ENCODE measurements at regions not wholly inside any gene's neighbourhood (a gene's known extent, or its start where the extent isn't known, plus 50 kb on each side); places are given as distances from the start of the nearest gene placed in this dataset.

DNA sequence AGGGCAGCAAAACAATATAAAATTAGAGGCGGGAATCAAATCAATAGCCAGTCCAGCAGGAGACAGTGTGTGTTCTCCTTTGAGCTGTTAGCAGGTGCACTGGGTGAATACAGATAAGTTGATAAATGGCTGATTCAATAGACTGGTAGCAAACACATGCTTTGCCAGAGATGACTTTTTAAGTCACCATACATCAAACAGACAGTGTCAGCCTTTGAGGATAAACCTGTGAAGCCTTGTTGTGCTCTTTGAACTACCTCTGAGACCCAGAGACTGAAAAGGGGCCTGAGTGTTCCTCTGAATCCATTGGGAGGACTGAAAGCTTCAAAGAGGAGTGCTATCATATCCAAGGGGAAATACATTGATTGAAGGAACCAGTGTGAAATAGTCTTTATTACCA lies 301.9 kb downstream of the RASEF start:
- Histone ChIP-seq H3K9ac (ENCODE audit: insufficient read depth in 1 of 2, low read depth in 2 of 2, low read length in 2 of 2) (no peak overlapping the region), H2AFZ (ENCODE audit: low read depth, low read length) (no peak overlapping the region), H3K4me3 (no peak overlapping the region), H3K79me2 (ENCODE audit: control insufficient read depth, insufficient read depth, low read length) (no peaks in the 10 kb centered on the region), H3K4me2 (ENCODE audit: insufficient read depth, low read length) (no peak overlapping the region), H4K20me1 (replicated peaks; ENCODE audit: control insufficient read depth, insufficient read depth, low read length) (no peaks in the 10 kb centered on the region), H3K4me1 (replicated peaks in 1 of 2; ENCODE audit: control insufficient read depth in 2 of 2, insufficient read depth in 2 of 2, low read length in 2 of 2) (no peaks in the 10 kb centered on the region), H3K27ac (ENCODE audit: extremely low read depth, low read depth, low read length) (no peak overlapping the region), H3K9me3 (replicated peaks; ENCODE audit: control insufficient read depth, insufficient read depth, low read depth, low read length) (no peaks in the 10 kb centered on the region), H3K36me3 (ENCODE audit: control insufficient read depth, insufficient read depth, low read length) (no peaks in the 10 kb centered on the region), H3K27me3 (ENCODE audit: control insufficient read depth in 2 of 2, insufficient read depth in 2 of 2, low read length in 2 of 2) (no peaks in the 10 kb centered on the region), H3K9me1 (ENCODE audit: control insufficient read depth, insufficient read depth, low read length) (no peaks in the 10 kb centered on the region)
- FAIRE-seq (no peak), ATAC-seq (no peak), DNase-seq (ENCODE audit: extremely low read depth in 1 of 4, low spot score in 3 of 4) (no peak)
- no TSS peak for BruUV-seq (replicated peaks)
- TF ChIP-seq, protein P1, sequence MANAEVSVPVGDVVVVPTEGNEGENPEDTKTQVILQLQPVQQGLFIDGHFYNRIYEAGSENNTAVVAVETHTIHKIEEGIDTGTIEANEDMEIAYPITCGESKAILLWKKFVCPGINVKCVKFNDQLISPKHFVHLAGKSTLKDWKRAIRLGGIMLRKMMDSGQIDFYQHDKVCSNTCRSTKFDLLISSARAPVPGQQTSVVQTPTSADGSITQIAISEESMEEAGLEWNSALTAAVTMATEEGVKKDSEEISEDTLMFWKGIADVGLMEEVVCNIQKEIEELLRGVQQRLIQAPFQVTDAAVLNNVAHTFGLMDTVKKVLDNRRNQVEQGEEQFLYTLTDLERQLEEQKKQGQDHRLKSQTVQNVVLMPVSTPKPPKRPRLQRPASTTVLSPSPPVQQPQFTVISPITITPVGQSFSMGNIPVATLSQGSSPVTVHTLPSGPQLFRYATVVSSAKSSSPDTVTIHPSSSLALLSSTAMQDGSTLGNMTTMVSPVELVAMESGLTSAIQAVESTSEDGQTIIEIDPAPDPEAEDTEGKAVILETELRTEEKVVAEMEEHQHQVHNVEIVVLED (CRISPR knock-in tag; IDR thresholded peaks at IDR 0.05), result no peak
- ChIA-PET POLR2A (no interaction called here), CTCF (ENCODE audit: low intra/inter-chr PET ratio) (no interaction called here)
- in situ Hi-C loops (cut with MboI), result no loop called here
- intact Hi-C loops (cut with micrococcal nuclease), result no loop called here
- WGBS (ENCODE audit: insufficient coverage, low coverage, missing lambda C conversion rate), result 10% methylated on average over 1 of the region's 1 CpG

DNA sequence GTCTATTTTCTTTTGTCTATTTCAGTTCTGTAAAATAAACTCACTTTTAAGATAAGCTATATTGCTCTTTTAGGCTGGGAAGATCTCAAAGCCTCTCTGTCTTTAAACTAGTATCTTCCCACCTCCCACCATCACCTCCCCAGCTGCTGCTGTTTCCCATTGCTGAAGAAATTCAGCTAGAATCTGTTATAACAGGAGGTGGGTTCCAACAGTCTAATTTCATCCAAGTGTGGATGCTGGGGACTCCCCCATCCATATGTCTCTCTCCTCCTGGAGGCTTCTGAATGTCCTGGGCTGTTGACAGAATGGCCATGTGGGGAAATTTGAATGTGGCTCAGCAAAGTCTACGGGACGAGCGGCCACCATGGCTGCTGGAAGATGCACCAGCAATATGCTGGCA lies 301.0 kb downstream of the RASEF start:
- Histone ChIP-seq H3K4me2 (ENCODE audit: insufficient read depth, low read length) (no peak overlapping the region), H3K9me3 (replicated peaks; ENCODE audit: control insufficient read depth, insufficient read depth, low read depth, low read length) (no peaks in the 10 kb centered on the region), H2AFZ (ENCODE audit: low read depth, low read length) (no peak overlapping the region), H3K9me1 (ENCODE audit: control insufficient read depth, insufficient read depth, low read length) (no peaks in the 10 kb centered on the region), H3K4me3 (no peak overlapping the region), H3K79me2 (ENCODE audit: control insufficient read depth, insufficient read depth, low read length) (no peaks in the 10 kb centered on the region), H3K36me3 (ENCODE audit: control insufficient read depth, insufficient read depth, low read length) (no peaks in the 10 kb centered on the region), H3K27me3 (ENCODE audit: control insufficient read depth in 2 of 2, insufficient read depth in 2 of 2, low read length in 2 of 2) (no peaks in the 10 kb centered on the region), H3K9ac (ENCODE audit: insufficient read depth in 1 of 2, low read depth in 2 of 2, low read length in 2 of 2) (no peak overlapping the region), H4K20me1 (replicated peaks; ENCODE audit: control insufficient read depth, insufficient read depth, low read length) (no peaks in the 10 kb centered on the region), H3K27ac (ENCODE audit: extremely low read depth, low read depth, low read length) (no peak overlapping the region), H3K4me1 (replicated peaks in 1 of 2; ENCODE audit: control insufficient read depth in 2 of 2, insufficient read depth in 2 of 2, low read length in 2 of 2) (no peaks in the 10 kb centered on the region)
- ChIA-PET POLR2A (no interaction called here), CTCF (ENCODE audit: low intra/inter-chr PET ratio) (no interaction called here)
- BruUV-seq (replicated peaks), result no TSS peak
- no peak for ATAC-seq
- intact Hi-C loops (cut with micrococcal nuclease), result no loop called here
- in situ Hi-C loops (cut with MboI), result no loop called here
- WGBS (ENCODE audit: insufficient coverage, low coverage, missing lambda C conversion rate), result 0% methylated on average over 3 of the region's 3 CpGs
- no peak for DNase-seq (ENCODE audit: extremely low read depth in 1 of 4, low spot score in 3 of 4)
- no peak for FAIRE-seq
- TF ChIP-seq, protein P2, sequence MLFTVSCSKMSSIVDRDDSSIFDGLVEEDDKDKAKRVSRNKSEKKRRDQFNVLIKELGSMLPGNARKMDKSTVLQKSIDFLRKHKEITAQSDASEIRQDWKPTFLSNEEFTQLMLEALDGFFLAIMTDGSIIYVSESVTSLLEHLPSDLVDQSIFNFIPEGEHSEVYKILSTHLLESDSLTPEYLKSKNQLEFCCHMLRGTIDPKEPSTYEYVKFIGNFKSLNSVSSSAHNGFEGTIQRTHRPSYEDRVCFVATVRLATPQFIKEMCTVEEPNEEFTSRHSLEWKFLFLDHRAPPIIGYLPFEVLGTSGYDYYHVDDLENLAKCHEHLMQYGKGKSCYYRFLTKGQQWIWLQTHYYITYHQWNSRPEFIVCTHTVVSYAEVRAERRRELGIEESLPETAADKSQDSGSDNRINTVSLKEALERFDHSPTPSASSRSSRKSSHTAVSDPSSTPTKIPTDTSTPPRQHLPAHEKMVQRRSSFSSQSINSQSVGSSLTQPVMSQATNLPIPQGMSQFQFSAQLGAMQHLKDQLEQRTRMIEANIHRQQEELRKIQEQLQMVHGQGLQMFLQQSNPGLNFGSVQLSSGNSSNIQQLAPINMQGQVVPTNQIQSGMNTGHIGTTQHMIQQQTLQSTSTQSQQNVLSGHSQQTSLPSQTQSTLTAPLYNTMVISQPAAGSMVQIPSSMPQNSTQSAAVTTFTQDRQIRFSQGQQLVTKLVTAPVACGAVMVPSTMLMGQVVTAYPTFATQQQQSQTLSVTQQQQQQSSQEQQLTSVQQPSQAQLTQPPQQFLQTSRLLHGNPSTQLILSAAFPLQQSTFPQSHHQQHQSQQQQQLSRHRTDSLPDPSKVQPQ (CRISPR knock-in tag; IDR thresholded peaks at IDR 0.05; ENCODE audit: borderline replicate concordance), result no peak
- TF ChIP-seq HDAC3 (IDR thresholded peaks at IDR 0.05; ENCODE audit: borderline replicate concordance, partially characterized antibody), result no peak
- TF ChIP-seq ETS2 (tag; IDR thresholded peaks at IDR 0.05; ENCODE audit: borderline replicate concordance, poor library complexity, severe bottlenecking), result no peak
- no peak for TF ChIP-seq CHCHD3 (CRISPR knock-in tag; IDR thresholded peaks at IDR 0.05)
- TF ChIP-seq PML (IDR thresholded peaks at IDR 0.05; ENCODE audit: low read length), result no peak
- TF ChIP-seq POLR2AphosphoS2 (IDR thresholded peaks at IDR 0.05; ENCODE audit: low read length), result no peak
- no peak for TF ChIP-seq SIRT6 (IDR thresholded peaks at IDR 0.05; ENCODE audit: low read depth, low read length)
- no peak for TF ChIP-seq TCF3 (CRISPR knock-in tag; IDR thresholded peaks at IDR 0.05)
- no peak for TF ChIP-seq ZNF316 (IDR thresholded peaks at IDR 0.05)
- TF ChIP-seq ZNF79 (CRISPR knock-in tag; IDR thresholded peaks at IDR 0.05; ENCODE audit: low read depth), result no peak
- TF ChIP-seq ZC3H4 (CRISPR knock-in tag; IDR thresholded peaks at IDR 0.05; ENCODE audit: borderline replicate concordance), result no peak
- no peak for TF ChIP-seq SIX5 (IDR thresholded peaks at IDR 0.05; ENCODE audit: borderline replicate concordance in 1 of 2, insufficient read depth in 1 of 2, low read depth in 1 of 2, low read length in 2 of 2)
- TF ChIP-seq BCOR (IDR thresholded peaks at IDR 0.05), result no peak

Measured in K562 (cell line).